CD4-positive, alpha-beta T cell treated with Interleukin-10 for 1 hour (primary cell): ENCODE measurements at regions not wholly inside any gene's neighbourhood (a gene's known extent, or its start where the extent isn't known, plus 50 kb on each side); places are given as distances from the start of the nearest gene placed in this dataset.
"Not testable (repeated sequence)": the region's sequence is repeated elsewhere in the genome, so short reads cannot be mapped to it uniquely, and the experiment has no call there.

ENCODE experiments used
- DNase-seq: peaks from one replicate; pipeline ENCODE4 v3.0.0-alpha.2; 2020

- DNase-seq = no peak
These were observed 399.1 kb upstream of the SPRY2 start for GRCh38 chr13:80740071-80740470.

- DNase-seq = no peak
These were observed 396.6 kb upstream of the SPRY2 start for GRCh38 chr13:80737513-80737912.

- no peak for DNase-seq
These were observed 386.5 kb upstream of the SPRY2 start for GRCh38 chr13:80727321-80727975.

GRCh38 chr13:80726868-80727267 lies 385.9 kb upstream of the SPRY2 start:
- no peak for DNase-seq

- no peak for DNase-seq
These were observed 380.8 kb upstream of the SPRY2 start for GRCh38 chr13:80721689-80722088.

- DNase-seq = no peak
These were observed 378.0 kb upstream of the SPRY2 start for GRCh38 chr13:80718970-80719369.

DNA sequence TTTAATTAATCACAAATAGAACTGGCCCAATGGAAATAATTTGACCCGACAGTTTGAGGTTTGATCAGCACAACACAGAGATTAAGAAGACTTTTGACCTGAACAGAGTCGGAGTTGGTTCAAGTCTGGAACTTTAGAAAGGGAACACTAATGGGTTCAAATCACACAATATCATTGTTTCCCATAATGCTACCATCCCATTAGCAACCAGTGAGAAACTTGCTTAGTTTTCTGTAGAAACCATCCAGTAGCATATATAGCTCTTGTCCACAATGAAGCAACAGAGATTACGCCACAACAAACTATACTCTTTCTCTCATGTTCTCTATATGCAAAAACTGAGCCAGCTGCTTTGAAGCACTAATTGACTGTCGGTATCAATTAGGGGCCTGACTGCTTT lies 376.9 kb upstream of the SPRY2 start:
- no peak for DNase-seq

GRCh38 chr13:80716610-80717081 lies 375.7 kb upstream of the SPRY2 start:
- DNase-seq = no peak

DNA sequence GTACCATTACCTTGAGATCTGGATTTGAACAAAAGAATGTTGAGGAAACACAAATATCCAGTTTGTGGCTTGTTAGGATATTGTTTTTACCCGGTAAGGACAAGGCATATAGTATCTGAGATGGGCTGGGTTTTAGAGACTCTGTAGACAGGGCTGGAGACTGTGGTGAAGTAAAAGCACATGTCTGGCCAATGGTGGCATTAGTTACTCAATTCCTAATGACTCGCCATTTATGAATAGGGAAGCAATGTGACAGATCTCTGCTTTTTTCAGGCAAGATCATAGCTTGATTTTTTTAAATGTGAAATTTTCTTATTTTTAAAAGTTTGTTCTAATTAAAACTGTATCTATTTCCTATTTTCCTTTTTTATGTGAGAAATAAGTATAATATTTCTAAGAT lies 371.1 kb upstream of the SPRY2 start:
- DNase-seq = no peak

GRCh38 chr13:80708791-80709190 lies 367.9 kb upstream of the SPRY2 start:
- DNase-seq = no peak

DNA sequence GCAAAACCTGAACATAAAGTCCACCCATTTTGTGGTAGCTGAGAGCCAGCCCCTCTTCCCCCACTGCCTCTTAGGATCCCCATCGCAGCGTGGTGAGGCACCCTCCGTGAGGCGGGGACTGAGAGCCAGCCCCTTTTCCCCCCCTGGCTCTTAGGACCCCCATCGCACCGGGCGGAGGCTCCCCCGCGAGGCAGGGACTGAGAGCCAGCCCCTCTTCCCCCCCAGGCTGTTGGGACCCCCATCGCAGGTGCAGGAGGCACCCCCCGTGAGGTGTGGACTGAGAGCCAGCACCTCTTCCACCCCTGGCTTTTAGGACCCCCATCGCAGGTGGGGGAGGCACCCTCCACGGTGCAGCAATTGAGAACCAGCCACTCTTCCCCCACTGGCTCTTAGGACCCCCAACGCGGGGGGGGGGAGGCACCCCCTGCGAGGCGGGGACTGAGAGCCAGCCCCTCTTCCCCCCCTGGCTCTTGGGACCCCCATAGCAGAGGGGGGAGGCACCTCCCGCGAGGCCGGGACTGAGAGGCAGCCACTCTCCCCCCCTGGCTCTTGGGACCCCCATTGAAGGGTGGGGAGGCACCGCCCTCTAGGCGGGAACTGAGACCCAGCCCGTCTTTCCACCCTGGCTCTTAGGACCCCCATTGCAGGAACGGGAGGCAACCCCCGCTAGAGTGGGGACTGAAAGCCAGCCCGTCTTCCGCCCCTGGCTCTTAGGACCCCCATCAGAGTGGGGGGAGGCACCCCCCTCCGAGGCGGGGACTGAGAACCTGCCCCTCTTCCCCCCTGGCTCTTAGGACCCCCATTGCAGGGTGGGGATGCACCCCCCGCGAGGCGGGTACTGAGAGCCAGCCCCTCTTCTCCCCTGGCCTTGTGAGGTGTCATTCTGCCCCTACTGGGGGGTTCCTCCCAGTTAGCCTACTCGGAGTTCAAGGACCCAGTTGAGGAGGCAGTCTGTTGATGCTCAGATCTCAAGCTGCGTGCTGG lies 366.4 kb upstream of the SPRY2 start:
- DNase-seq = no peak

DNA sequence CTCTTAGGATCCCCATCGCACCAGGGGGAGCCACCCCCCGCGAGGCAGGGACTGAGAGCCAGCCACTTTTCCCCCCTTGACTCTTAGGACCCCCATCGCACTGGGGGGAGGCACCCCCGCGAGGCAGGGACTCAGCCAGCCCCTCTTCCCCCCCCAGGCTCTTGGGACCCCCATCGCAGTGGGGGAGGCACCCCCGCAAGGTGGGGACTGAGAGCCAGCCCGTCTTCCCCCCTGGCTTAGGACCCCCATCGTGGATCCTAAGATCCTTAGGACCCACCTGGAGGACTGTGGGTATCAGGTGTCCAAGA lies 365.2 kb upstream of the SPRY2 start:
- DNase-seq = no peak

DNA sequence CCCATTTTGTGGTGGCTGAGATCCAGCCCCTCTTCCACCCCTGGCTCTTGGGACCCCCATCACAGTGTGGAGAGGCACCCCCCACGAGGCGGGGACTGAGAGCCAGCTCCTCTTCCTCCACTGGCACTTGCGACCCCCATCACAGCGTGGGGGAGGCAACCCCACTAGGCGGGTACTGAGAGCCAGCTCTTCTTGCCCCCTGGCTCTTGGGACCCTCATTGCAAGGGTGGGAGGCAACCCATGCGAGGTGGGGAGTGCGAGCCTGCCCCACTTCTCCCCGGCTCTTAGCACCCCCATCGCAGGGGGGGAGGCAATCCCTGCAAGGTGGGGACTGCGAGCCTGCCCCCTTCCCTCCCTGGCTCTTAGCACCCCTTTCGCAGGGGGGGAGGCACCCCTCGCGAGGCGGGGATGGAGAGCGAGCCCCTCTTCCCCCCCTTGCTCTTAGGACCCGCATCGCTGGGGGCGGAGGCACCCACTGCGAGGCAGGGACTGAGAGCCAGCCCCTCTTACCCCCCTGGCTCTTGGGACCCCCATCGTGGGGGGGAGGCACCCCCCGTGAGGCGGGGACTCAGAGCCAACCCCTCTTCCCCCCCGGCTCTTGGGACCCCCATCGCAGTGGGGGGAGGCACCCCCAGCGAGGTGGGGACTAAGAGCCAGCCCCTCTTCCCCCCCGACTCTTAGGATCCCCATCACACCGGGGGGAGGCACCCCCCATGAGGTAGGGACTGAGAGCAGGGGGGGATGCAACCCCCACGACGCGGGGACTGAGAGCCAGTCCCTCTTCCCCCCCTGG lies 364.6 kb upstream of the SPRY2 start:
- DNase-seq = no peak

DNA sequence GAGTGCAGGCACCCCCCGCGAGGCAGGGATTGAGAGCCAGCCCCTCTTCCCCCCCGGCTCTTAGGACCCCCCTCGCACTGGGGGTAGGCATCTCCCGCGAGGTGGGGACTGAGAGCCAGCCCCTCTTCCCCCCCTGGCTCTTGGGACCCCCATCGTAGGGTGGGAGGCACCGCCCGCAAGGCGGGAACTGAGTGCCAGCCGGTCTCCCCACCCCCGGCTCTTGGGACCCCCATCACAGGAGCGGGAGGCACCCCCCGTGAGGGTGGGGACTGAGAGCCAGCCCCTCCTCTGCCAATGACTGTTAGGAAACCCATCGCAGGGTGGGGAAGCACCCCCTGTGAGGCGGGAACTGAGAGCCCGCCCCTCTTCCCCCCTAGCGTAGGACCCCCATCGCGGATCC lies 363.4 kb upstream of the SPRY2 start:
- DNase-seq = no peak

GRCh38 chr13:80695841-80696240 lies 354.9 kb upstream of the SPRY2 start:
- DNase-seq = no peak

GRCh38 chr13:80691814-80692213 lies 350.9 kb upstream of the SPRY2 start:
- not testable (repeated sequence) for DNase-seq

GRCh38 chr13:80690208-80690607 lies 349.3 kb upstream of the SPRY2 start:
- no peak for DNase-seq

- DNase-seq = no peak
These were observed 347.7 kb upstream of the SPRY2 start for GRCh38 chr13:80688593-80688992.

DNA sequence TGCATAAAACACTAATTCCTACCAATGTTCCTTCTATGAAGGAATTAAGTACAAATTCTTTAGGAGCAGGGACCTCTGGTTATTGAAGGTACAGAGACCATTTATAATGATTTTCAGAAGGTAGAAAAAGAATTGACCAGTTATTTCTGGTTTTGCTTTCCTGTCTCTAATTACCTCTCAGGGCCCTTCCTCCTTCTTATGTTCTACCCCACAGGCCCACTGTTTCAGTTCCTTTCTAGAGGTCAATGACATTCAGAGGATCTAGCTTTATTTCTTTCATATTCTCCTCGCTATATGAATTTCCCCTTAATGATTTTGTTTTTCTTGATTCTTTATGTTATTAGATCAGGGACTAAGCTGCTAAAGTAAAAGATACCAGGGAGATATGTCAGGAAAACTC lies 345.0 kb upstream of the SPRY2 start:
- no peak for DNase-seq

DNA sequence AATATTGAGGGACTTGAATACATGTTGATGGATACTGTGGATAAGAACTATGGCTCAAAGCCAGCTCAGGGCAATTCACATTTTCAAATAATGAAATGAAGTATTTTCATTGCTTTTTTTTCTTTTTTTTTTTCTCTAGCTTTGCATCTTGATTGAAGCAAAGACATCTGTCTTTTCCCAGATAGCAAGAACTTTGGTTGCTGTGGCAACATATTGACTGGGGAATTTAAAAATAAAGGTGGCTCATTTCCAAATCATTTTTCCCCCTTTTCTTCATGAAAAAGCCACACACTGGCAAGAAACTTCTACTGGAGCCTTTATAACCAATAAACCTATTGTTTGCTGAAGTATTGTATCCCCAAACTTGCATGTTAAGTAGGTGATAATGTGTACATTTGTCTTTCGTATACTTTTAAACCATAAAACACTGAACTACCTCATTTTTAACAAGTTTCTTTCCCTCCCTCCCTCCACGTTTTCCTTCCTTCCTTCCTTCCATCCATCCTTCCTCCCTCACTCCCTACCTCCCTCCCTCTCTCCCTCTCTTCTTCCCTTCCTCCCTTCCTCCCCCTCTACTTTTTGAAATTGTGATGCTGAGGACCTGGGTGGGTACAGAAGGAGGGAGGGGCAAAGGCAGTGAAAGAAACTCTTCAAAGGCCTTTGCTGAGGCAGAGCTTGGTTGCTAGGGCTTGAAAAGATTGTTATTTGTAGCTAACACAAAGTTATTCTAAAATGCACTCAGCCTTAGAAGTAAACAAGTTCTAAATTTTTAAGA lies 343.5 kb upstream of the SPRY2 start:
- DNase-seq = no peak

DNA sequence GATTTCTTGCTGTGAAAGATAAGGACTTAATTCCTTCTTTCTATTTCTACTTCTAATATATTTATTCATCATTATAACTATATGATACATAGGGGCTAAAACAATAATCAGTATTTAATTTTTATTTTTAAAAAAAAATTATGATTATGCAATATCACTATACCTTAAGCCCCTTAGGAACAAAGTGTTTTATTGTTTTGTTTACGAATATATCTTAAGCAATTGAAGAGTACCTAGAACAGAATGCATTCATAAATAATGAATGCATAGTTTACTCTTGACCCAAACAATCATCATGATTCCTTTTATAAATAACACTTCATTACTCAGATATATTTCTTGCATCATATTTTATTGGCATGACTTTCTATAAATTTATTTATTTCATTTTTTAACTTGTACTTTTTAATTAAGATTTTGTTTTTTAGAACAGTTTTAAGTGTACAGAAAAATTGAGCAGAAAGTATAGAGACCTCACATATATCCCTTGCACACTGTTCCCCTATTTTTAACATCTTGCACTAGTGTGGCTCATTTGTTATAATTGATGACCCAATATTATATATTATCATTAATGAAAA lies 339.9 kb upstream of the SPRY2 start:
- no peak for DNase-seq

DNA sequence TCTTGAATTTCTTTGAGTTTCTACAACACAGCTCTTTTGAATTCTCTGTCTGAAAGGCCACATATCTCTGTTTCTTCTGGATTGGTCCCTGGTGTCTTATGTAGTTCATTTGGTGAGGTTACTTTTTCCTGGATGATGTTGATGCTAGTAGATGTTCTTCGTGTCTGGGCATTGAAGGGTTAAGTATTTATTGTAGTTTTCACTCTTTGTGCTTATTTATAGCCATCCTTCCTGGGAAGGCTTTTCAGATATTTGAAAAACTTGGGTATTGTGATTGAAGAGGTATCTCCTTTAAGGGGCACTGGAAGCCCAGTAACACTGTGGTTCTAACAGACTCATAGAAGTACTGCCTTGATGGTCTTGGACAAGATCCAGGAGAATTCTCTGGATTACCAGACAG lies 338.5 kb upstream of the SPRY2 start:
- no peak for DNase-seq
